Chondrocyte (in vitro differentiated cells): ENCODE measurements at regions not wholly inside any gene's neighbourhood (a gene's known extent, or its start where the extent isn't known, plus 50 kb on each side); places are given as distances from the start of the nearest gene placed in this dataset.

ENCODE experiments used
- DNase-seq: peaks from one replicate; pipeline ENCODE4 v3.0.0; 2021; ENCODE audit warnings: mixed read lengths, low spot score
- H3K27ac Mint-ChIP-seq: one replicate; pipeline ENCODE4 v1.8.0; 2021; ENCODE audit warnings: mild to moderate bottlenecking, moderate library complexity, mixed read lengths; ENCODE audit not compliant: unreplicated experiment
- H3K27me3 Mint-ChIP-seq: 2 replicates; pipeline ENCODE4 v1.8.0; 2021; ENCODE audit warnings: low read depth, mixed read lengths
- H3K36me3 Mint-ChIP-seq: 2 replicates; pipeline ENCODE4 v1.8.0; 2021; ENCODE audit warnings: low read depth, mixed read lengths
- H3K4me1 Mint-ChIP-seq: 2 replicates; pipeline ENCODE4 v1.8.0; 2021; ENCODE audit warnings: low read depth, mild to moderate bottlenecking, mixed read lengths
- H3K4me3 Mint-ChIP-seq: one replicate; pipeline ENCODE4 v1.8.0; 2021; ENCODE audit warnings: mild to moderate bottlenecking, moderate library complexity, mixed read lengths; ENCODE audit not compliant: unreplicated experiment
- H3K9me3 Mint-ChIP-seq: 2 replicates; pipeline ENCODE4 v1.8.0; 2021; ENCODE audit warnings: low read depth, mixed read lengths
- CTCF ChIP-seq: fragments of 200-600 bp; sonication (generic); IDR thresholded peaks from 2 replicates; pipeline ENCODE4 v1.5.0; 2021; ENCODE audit warnings: antibody characterized with exemption, mild to moderate bottlenecking, moderate library complexity

DNA sequence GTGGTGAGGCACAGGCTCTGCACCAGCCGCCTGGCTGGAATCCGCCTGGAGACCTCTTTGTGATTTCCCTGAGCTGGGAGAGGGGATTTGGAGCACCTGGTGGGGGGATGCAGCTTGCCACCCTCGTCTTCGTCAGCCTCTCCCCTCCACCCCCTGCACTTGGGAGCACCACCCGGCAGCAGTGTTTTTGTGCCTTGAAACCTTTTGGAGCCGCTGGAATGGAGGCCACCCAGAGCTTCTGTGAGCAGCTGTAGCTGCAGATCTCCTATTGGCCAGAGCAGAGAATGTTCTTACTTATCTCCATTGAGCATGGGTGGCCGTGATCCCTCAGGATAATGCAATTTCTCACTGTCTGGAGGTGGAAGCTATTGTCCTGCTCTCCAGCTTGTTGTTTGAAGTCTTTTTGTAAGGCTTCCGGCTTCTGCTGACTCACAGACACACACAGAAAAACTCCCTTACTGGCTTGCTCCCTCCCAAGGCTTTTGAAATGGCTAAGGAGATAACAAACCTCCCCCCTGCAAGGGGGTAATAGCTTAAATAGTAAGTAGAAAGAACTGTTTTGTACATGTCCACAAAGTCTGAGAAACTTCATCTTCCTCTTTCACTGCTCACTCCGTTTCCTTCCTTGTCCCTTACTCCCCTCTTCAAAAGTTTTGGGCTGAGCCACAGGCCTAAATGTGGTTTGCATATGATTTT, 271.2 kb downstream of the PRL start:
- H3K9me3 Mint-ChIP-seq = peaks cover 7% of the 10 kb centered on the region
- TF ChIP-seq CTCF = no peak
- no peak for DNase-seq
- peaks cover 5% of the 10 kb centered on the region for H3K36me3 Mint-ChIP-seq
- peak overlapping the region; percentile 53 for H3K27ac Mint-ChIP-seq
- no peaks in the 10 kb centered on the region for H3K27me3 Mint-ChIP-seq
- H3K4me3 Mint-ChIP-seq = no peak overlapping the region
- peaks cover 27% of the 10 kb centered on the region for H3K4me1 Mint-ChIP-seq

DNA sequence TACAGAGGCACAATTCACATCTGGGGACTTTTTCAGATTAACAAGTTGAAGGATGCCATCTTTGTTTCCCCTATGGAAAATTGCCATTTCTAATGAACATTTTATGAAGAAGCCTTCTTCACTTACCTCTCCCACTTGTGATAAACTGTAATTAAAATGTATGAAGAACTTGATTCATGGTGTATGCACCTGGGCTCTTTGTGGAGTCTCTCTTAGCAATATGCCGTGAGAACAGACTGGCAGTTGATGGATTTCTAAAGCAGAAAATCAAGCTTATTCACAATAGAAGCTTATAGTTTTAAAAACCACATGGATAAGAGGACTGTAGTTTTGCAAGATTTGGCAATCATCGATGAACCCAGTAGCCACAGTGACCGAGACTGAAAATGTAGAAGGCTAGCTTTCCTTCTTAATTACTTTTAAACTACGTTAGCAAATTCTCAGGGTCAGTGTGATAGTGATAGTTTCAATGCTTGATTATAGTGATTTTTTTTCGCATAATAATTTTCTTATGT, 270.6 kb downstream of the PRL start:
- peaks cover 5% of the 10 kb centered on the region for H3K36me3 Mint-ChIP-seq
- H3K9me3 Mint-ChIP-seq = peaks cover 7% of the 10 kb centered on the region
- peaks cover 27% of the 10 kb centered on the region for H3K4me1 Mint-ChIP-seq
- no peak overlapping the region for H3K4me3 Mint-ChIP-seq
- no peaks in the 10 kb centered on the region for H3K27me3 Mint-ChIP-seq
- DNase-seq = no peak
- no peak overlapping the region for H3K27ac Mint-ChIP-seq
- no peak for TF ChIP-seq CTCF

DNA sequence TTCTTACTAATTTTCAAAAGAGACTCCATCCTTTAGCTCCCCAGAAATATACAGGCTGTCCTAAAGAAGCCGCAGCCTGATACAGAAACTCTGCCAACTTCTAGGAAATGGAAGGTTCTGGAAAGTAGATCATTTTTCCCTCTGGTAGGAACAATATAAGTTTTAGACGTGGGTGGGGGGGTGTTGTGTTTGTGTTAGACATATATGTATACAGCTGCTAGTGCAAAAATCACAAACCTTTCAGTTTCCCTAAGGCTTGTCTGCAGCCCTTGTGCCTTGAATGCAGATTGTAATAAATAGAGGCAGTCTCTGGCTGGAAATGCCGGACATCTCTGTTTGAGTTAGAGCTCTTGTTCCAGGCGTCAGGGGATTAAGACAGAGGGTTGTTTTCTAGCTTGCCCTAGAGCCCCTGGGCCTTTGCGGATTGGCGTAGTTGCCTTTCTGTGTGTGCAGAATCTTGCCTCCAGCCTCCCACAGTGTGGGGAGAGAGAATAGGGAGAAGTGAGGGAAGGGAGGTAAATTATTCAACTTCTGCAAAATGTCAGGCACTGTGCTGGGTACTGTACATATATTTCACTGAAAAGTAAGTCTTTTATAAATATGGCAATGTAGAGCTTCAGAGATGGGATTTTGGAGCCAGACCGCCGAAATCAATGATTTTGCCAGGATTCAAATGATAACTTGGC, 269.7 kb downstream of the PRL start:
- Mint-ChIP-seq H3K27ac (no peak overlapping the region), H3K27me3 (no peaks in the 10 kb centered on the region), H3K4me1 (peaks cover 27% of the 10 kb centered on the region)

GRCh38 chr6:22028403-22029090, 268.3 kb downstream of the PRL start:
- no peak overlapping the region for H3K27ac Mint-ChIP-seq
- H3K36me3 Mint-ChIP-seq = no peaks in the 10 kb centered on the region
- H3K9me3 Mint-ChIP-seq = no peaks in the 10 kb centered on the region
- no peak overlapping the region for H3K4me3 Mint-ChIP-seq
- H3K4me1 Mint-ChIP-seq = peaks cover 27% of the 10 kb centered on the region
- no peak for TF ChIP-seq CTCF
- no peak for DNase-seq
- H3K27me3 Mint-ChIP-seq = no peaks in the 10 kb centered on the region

More for the DNA sequence above, 269.7 kb downstream of the PRL start:
- peaks cover 3% of the 10 kb centered on the region for H3K36me3 Mint-ChIP-seq
- TF ChIP-seq CTCF = no peak
- H3K4me3 Mint-ChIP-seq = no peak overlapping the region
- DNase-seq = no peak
- peaks cover 5% of the 10 kb centered on the region for H3K9me3 Mint-ChIP-seq

GRCh38 chr6:22029171-22029570, 267.7 kb downstream of the PRL start:
- no peaks in the 10 kb centered on the region for H3K27me3 Mint-ChIP-seq
- no peaks in the 10 kb centered on the region for H3K9me3 Mint-ChIP-seq
- DNase-seq = no peak
- peaks cover 22% of the 10 kb centered on the region for H3K4me1 Mint-ChIP-seq
- H3K27ac Mint-ChIP-seq = peak overlapping the region; percentile 30
- H3K36me3 Mint-ChIP-seq = no peaks in the 10 kb centered on the region
- no peak overlapping the region for H3K4me3 Mint-ChIP-seq
- no peak for TF ChIP-seq CTCF
